HL-60 (cell line): ENCODE measurements at regions not wholly inside any gene's neighbourhood (a gene's known extent, or its start where the extent isn't known, plus 50 kb on each side); places are given as distances from the start of the nearest gene placed in this dataset.

Experiments used
- DNase-seq, 2 experiments: peaks; one replicate each; pipeline ENCODE4 v3.0.0-alpha.2; 2010 to 2020; ENCODE audit warnings: low read depth in 1 of 2, low spot score in 1 of 2
- H3K27ac ChIP-seq: fragments of 250-450 bp; sonication (Bioruptor Pico); replicated peaks from 2 replicates; pipeline ENCODE4 v1.5.1; 2020; ENCODE audit warnings: mild to moderate bottlenecking, moderate library complexity
- H3K27me3 ChIP-seq: fragments of 250-450 bp; sonication (Bioruptor Pico); 2 replicates; pipeline ENCODE4 v1.5.1; 2021; ENCODE audit warnings: mild to moderate bottlenecking, moderate library complexity; ENCODE audit not compliant: insufficient read depth, poor library complexity, severe bottlenecking
- H3K4me3 ChIP-seq: replicated peaks from 2 replicates; pipeline ENCODE4 v1.5.1; 2011; ENCODE audit warnings: mild to moderate bottlenecking, control low read depth, low read length; ENCODE audit not compliant: insufficient read depth
- GABPA ChIP-seq: IDR thresholded peaks from 2 replicates; pipeline ENCODE4 v1.6.1; 2012; ENCODE audit warnings: low read depth
- POLR2AphosphoS5 ChIP-seq: IDR thresholded peaks from 2 replicates; pipeline ENCODE4 v1.6.1; 2012; ENCODE audit warnings: low read depth
- REST ChIP-seq: IDR thresholded peaks from 2 replicates; pipeline ENCODE4 v1.6.1; 2012; ENCODE audit warnings: low read depth; ENCODE audit not compliant: insufficient replicate concordance
- SPI1 ChIP-seq: IDR thresholded peaks from 2 replicates; pipeline ENCODE4 v1.6.1; 2012; ENCODE audit warnings: low read depth, mild to moderate bottlenecking, borderline replicate concordance
- TF ChIP-seq, protein P1 (sequence below): IDR thresholded peaks from one replicate; pipeline ENCODE4 v1.5.1; 2011; ENCODE audit warnings: low read length, control low read depth, inconsistent platforms; ENCODE audit not compliant: insufficient read depth

DNA sequence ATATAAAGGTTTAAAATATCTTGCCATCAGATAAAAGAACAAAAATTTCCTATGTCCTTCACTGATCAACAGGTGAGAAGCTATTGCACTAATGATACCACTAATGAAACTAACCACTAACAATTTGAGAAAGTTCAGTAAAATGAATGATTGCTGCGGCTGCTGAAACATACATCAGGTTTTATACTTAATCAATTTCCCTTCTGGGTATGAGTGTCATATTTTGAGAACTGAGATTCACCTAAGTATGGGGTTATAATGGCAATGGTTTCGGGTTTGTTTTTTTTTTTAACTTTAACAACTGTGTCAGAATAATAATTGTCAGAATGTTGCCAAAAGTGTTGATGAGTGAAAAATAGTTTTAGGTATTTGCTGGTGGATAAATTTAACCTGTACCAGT lies 151.3 kb upstream of the SLC39A10 start:
- no peaks in the 10 kb centered on the region for H3K27me3 ChIP-seq
- TF ChIP-seq, protein P1, sequence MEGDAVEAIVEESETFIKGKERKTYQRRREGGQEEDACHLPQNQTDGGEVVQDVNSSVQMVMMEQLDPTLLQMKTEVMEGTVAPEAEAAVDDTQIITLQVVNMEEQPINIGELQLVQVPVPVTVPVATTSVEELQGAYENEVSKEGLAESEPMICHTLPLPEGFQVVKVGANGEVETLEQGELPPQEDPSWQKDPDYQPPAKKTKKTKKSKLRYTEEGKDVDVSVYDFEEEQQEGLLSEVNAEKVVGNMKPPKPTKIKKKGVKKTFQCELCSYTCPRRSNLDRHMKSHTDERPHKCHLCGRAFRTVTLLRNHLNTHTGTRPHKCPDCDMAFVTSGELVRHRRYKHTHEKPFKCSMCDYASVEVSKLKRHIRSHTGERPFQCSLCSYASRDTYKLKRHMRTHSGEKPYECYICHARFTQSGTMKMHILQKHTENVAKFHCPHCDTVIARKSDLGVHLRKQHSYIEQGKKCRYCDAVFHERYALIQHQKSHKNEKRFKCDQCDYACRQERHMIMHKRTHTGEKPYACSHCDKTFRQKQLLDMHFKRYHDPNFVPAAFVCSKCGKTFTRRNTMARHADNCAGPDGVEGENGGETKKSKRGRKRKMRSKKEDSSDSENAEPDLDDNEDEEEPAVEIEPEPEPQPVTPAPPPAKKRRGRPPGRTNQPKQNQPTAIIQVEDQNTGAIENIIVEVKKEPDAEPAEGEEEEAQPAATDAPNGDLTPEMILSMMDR = no peak
- TF ChIP-seq GABPA (no peak), POLR2AphosphoS5 (no peak), REST (no peak), SPI1 (no peak)

DNA sequence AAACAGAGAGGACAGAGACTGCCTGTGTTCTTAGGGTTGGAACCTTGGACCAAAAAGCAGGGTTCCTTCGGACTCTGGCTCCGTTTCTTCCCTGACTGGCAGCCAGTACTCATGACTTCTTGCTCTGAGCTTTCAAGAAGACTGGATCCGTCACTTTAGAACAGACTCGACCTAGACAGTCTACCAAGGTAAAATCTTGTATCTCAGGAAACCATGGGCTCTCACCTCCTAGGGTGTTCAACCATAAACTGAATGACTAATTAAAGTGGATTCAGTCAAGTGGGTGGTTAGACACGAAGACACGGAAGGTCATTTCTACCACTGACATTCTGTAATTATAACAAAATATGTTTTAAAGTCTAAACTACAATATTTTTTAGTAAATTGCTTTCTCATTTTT lies 153.8 kb upstream of the SLC39A10 start:
- Histone ChIP-seq H3K27me3 (no peaks in the 10 kb centered on the region), H3K27ac (no peak overlapping the region), H3K4me3 (no peak overlapping the region)
- DNase-seq = no peak
- TF ChIP-seq GABPA (no peak), REST (no peak), SPI1 (no peak), POLR2AphosphoS5 (no peak)
- TF ChIP-seq, protein P1 = no peak

More for the DNA sequence above, 151.3 kb upstream of the SLC39A10 start:
- no peak overlapping the region for H3K4me3 ChIP-seq
- H3K27ac ChIP-seq = no peak overlapping the region
- no peak for DNase-seq

DNA sequence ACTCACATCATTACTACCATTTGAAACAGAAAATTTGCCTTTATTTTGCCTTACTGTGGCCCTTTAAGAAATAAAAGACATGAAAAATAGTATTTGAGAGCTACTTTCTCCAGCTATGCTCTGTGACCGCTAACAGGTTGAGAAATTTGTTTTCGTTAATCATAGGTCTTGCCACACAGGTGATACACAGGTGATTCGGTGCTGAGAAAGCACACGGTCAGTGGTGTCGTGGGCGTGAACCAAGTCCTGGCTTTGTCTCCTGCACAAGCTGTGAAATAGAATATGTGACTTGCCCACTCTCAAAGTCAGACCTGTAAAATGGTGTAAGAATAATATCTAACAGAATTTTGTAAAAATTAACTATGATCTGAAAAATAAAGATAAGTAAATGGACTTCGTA lies 155.3 kb upstream of the SLC39A10 start:
- Histone ChIP-seq H3K27ac (no peak overlapping the region), H3K4me3 (no peak overlapping the region), H3K27me3 (no peaks in the 10 kb centered on the region)
- TF ChIP-seq, protein P1 = no peak
- no peak for TF ChIP-seq POLR2AphosphoS5
- TF ChIP-seq GABPA = no peak
- TF ChIP-seq SPI1 = no peak
- DNase-seq = no peak

GRCh38 chr2:195500879-195501278 lies 156.1 kb upstream of the SLC39A10 start:
- TF ChIP-seq POLR2AphosphoS5 (no peak), GABPA (no peak), REST (no peak), SPI1 (no peak)
- TF ChIP-seq, protein P1 = no peak
- H3K27ac ChIP-seq = no peak overlapping the region
- no peaks in the 10 kb centered on the region for H3K27me3 ChIP-seq
- no peak overlapping the region for H3K4me3 ChIP-seq
- DNase-seq = no peak
